ENCODE measurements at regions not wholly inside any gene's neighbourhood (a gene's known extent, or its start where the extent isn't known, plus 50 kb on each side); places are given as distances from the start of the nearest gene placed in this dataset.

DNA sequence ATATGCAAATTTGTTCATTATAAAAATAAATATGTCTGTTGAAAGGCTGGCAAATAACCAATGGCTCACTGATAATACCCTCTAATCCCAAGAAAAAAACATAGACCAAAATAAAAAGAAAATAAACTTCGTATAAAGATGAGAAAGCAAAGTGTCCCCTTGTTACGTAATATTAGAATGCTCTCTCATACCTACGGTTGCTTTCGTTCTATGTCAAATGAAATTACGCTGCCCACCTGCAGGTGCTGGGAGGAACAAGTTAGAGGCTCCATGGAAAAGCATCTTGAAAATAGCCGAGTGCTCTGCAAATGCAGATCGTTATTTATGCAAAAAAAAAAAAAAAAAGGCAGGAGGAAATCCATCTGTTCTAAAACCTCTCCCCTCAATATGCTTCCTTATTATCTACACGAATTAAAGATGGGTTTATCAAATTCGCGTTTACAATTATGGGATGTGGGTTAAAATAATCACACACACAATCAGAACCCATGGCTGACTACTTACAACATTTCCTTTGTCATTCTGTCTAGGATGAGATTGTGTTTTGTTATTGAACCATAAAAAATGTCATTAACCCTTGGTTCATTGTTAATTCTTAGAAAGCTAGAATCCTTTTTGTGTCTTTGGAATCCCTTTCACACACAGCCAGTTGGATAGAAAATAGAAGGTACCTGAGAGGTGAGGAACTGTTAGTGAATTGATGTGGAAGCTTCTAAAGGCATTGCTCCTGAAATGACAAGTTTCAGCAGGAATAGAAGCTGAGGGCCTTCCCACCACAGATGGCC, 268.6 kb downstream of the SETD4 start:
- H3K27ac ChIP-seq (ENCODE audit: low read length), result no peak overlapping the region
- no peaks in the 10 kb centered on the region for H3K36me3 ChIP-seq (ENCODE audit: control insufficient read depth, insufficient read depth, low read length)
- H3K9me3 ChIP-seq (replicated peaks; ENCODE audit: control insufficient read depth, low read depth, low read length), result no peaks in the 10 kb centered on the region
- H3K27me3 ChIP-seq (ENCODE audit: control insufficient read depth, insufficient read depth, low read length), result no peaks in the 10 kb centered on the region
- no peak for DNase-seq
- no peaks in the 10 kb centered on the region for H3K4me1 ChIP-seq (ENCODE audit: control insufficient read depth, insufficient read depth, low read length)
- H3K4me3 ChIP-seq (ENCODE audit: low read length), result no peak overlapping the region
- WGBS (ENCODE audit: insufficient coverage), result no CpG with 5 or more reads among the region's 10 CpGs

DNA sequence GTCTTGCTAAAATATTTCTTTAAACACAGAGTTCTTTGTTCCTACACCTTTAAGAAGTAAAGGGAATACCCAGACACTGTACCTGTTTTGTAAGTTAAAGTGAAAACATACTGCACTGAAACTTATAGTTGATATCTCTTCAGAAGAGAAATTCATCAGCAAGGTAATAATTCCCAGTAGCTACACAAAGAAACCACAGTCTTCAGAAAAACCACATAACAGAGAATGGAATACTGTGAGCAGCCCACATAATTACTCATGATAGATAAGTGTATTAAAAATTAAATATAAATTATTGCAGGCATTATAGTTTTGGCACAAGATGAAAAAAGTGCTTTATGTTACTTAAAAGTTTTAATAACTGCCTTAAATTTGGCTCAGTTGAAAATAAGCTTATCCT, 276.6 kb downstream of the SETD4 start:
- no peaks in the 10 kb centered on the region for H3K4me1 ChIP-seq (ENCODE audit: control insufficient read depth, insufficient read depth, low read length)
- H3K4me3 ChIP-seq (ENCODE audit: low read length), result no peak overlapping the region
- no peak overlapping the region for H3K27ac ChIP-seq (ENCODE audit: low read length)
- no peaks in the 10 kb centered on the region for H3K9me3 ChIP-seq (replicated peaks; ENCODE audit: control insufficient read depth, low read depth, low read length)
- no peak for DNase-seq
- no peaks in the 10 kb centered on the region for H3K36me3 ChIP-seq (ENCODE audit: control insufficient read depth, insufficient read depth, low read length)
- H3K27me3 ChIP-seq (ENCODE audit: control insufficient read depth, insufficient read depth, low read length), result no peaks in the 10 kb centered on the region

DNA sequence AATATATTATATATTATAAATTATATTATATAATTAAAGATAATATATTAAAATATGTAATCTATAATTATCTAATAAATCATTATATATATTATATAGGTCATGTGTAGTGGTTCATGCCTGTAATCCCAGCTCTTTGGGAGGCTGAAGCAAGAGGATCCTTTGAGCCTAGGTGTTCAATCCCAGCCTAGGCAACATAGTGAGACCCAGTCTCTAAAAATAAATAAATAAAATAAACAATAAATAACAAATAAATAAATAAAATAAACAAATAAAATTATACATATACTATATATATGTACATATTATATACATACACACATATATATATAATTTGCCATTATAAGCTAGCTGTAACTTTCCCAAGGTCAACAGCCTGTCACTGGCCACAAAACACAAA, 277.7 kb downstream of the SETD4 start:
- Histone ChIP-seq H3K36me3 (ENCODE audit: control insufficient read depth, insufficient read depth, low read length) (no peaks in the 10 kb centered on the region), H3K4me3 (ENCODE audit: low read length) (no peak overlapping the region), H3K27ac (ENCODE audit: low read length) (no peak overlapping the region), H3K9me3 (replicated peaks; ENCODE audit: control insufficient read depth, low read depth, low read length) (no peaks in the 10 kb centered on the region), H3K4me1 (ENCODE audit: control insufficient read depth, insufficient read depth, low read length) (no peaks in the 10 kb centered on the region), H3K27me3 (ENCODE audit: control insufficient read depth, insufficient read depth, low read length) (no peaks in the 10 kb centered on the region)
- no peak for DNase-seq

DNA sequence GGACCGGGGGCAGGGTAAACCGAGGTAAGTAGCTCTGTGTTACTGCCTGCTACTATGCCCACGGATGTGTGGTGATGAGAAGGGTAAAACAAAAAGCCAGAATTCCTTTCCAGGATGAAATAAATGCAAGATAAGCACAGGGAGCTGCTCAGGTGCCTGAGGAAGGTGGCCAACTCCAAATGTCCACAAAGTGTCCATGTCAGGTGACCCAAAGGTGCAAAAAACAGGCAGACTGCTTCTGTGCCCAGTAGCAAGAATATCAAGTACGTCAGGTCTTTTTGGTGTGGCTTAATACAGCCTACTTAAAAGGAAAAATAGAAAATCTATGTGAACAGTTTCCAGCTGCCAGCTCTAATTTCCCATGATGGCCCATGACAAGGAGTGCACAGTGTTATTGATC, 279.3 kb downstream of the SETD4 start:
- WGBS (ENCODE audit: insufficient coverage), result 84% methylated on average over 3 of the region's 4 CpGs

DNA sequence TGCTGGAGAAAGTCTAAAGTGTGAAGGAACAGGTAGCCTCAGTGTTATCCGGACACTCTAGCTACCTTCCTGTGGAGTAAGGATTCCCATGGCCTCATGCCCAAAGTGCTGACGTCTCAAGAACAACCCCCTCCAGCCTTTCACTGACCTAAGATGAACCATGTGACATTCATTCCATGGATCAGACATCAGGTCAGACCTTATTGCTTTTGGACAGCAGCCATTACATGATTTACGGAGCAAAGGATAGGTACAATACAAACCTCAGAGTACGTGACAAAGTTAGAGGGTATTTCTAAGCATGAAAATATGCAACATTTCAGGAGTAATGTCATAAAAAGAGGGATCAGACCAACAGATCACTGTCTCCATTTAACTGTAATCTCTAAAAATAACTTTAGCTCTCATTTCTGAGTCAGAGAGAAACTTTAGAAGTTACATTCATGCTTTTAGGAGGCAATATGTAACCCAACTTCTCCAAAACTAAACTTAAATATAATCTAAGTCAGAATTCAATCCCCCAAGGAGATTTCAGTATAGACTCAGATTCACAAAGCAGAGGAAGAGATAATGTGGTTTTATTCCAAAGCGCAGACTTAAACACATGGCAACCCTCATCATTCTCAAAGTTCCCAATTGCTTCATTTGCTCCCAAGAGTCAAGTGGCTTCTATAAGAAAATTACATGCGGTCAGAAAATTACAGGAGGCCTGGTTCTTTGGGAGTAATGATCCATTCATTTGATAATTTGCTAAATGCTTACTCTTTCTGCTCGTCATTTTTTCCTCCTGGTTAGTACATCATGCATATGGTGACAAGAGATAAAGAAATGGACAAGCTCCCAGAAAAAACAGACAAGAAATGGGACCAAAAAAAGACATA, 280.4 kb downstream of the SETD4 start:
- WGBS (ENCODE audit: insufficient coverage), result no CpG with 5 or more reads among the region's 7 CpGs

More for the DNA sequence above, 279.3 kb downstream of the SETD4 start:
- DNase-seq, result no peak
- no peaks in the 10 kb centered on the region for H3K27me3 ChIP-seq (ENCODE audit: control insufficient read depth, insufficient read depth, low read length)
- H3K4me3 ChIP-seq (ENCODE audit: low read length), result no peak overlapping the region
- H3K36me3 ChIP-seq (ENCODE audit: control insufficient read depth, insufficient read depth, low read length), result no peaks in the 10 kb centered on the region
- no peaks in the 10 kb centered on the region for H3K9me3 ChIP-seq (replicated peaks; ENCODE audit: control insufficient read depth, low read depth, low read length)
- no peak overlapping the region for H3K27ac ChIP-seq (ENCODE audit: low read length)
- H3K4me1 ChIP-seq (ENCODE audit: control insufficient read depth, insufficient read depth, low read length), result no peaks in the 10 kb centered on the region

DNA sequence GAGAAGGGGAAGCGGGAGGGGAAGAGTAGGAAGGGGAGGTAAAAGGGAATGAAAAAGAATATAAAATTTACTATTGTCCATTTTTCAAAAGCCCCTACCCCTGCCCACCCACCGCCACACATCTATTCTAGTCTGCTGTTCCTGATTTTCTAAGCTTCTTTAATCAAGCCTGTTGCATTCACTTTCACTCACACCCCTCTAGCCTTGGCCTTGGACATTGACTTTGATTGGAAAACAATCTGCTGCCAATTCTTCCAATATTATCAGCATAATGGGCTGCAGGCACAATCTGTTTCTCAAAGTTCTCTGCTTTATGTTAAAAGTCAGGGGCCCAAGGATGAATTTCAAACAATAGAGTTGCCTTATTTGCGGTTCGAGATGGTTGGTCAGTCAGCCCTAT, 281.2 kb downstream of the SETD4 start:
- Histone ChIP-seq H3K9me3 (replicated peaks; ENCODE audit: control insufficient read depth, low read depth, low read length) (no peaks in the 10 kb centered on the region), H3K27ac (ENCODE audit: low read length) (no peak overlapping the region), H3K27me3 (ENCODE audit: control insufficient read depth, insufficient read depth, low read length) (no peaks in the 10 kb centered on the region), H3K4me1 (ENCODE audit: control insufficient read depth, insufficient read depth, low read length) (no peaks in the 10 kb centered on the region), H3K36me3 (ENCODE audit: control insufficient read depth, insufficient read depth, low read length) (no peaks in the 10 kb centered on the region), H3K4me3 (ENCODE audit: low read length) (no peak overlapping the region)
- no peak for DNase-seq
- WGBS (ENCODE audit: insufficient coverage), result 100% methylated on average over 1 of the region's 4 CpGs

More for the DNA sequence above, 280.4 kb downstream of the SETD4 start:
- H3K36me3 ChIP-seq (ENCODE audit: control insufficient read depth, insufficient read depth, low read length), result no peaks in the 10 kb centered on the region
- H3K27me3 ChIP-seq (ENCODE audit: control insufficient read depth, insufficient read depth, low read length), result no peaks in the 10 kb centered on the region
- H3K4me1 ChIP-seq (ENCODE audit: control insufficient read depth, insufficient read depth, low read length), result no peaks in the 10 kb centered on the region
- no peaks in the 10 kb centered on the region for H3K9me3 ChIP-seq (replicated peaks; ENCODE audit: control insufficient read depth, low read depth, low read length)
- H3K4me3 ChIP-seq (ENCODE audit: low read length), result no peak overlapping the region
- DNase-seq, result peak; percentile 13
- H3K27ac ChIP-seq (ENCODE audit: low read length), result no peak overlapping the region

DNA sequence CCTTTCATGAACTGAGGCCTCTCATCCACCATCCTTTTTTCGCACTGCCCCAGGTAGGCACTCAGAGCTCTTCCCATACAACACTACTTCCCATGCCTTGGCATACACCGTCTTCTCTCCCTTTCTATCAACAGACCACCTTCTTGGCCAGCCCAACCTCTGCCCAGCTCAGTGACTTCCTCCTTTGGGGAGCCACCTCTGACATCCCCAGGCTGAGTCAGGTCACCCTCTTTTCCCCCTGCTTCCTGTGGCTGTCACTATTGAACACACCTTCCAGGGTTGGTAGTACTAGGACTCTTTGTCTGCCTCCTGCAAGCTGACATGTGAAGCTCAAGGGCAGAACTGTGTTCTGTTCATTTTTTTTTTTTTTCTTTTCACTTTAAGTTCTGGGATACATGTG, 283.2 kb downstream of the SETD4 start:
- Histone ChIP-seq H3K4me3 (ENCODE audit: low read length) (no peak overlapping the region), H3K9me3 (replicated peaks; ENCODE audit: control insufficient read depth, low read depth, low read length) (no peaks in the 10 kb centered on the region), H3K36me3 (ENCODE audit: control insufficient read depth, insufficient read depth, low read length) (no peaks in the 10 kb centered on the region), H3K4me1 (ENCODE audit: control insufficient read depth, insufficient read depth, low read length) (no peaks in the 10 kb centered on the region), H3K27me3 (ENCODE audit: control insufficient read depth, insufficient read depth, low read length) (no peaks in the 10 kb centered on the region), H3K27ac (ENCODE audit: low read length) (no peak overlapping the region)
- WGBS (ENCODE audit: insufficient coverage), result 93% methylated on average over 2 of the region's 2 CpGs
- DNase-seq, result no peak

DNA sequence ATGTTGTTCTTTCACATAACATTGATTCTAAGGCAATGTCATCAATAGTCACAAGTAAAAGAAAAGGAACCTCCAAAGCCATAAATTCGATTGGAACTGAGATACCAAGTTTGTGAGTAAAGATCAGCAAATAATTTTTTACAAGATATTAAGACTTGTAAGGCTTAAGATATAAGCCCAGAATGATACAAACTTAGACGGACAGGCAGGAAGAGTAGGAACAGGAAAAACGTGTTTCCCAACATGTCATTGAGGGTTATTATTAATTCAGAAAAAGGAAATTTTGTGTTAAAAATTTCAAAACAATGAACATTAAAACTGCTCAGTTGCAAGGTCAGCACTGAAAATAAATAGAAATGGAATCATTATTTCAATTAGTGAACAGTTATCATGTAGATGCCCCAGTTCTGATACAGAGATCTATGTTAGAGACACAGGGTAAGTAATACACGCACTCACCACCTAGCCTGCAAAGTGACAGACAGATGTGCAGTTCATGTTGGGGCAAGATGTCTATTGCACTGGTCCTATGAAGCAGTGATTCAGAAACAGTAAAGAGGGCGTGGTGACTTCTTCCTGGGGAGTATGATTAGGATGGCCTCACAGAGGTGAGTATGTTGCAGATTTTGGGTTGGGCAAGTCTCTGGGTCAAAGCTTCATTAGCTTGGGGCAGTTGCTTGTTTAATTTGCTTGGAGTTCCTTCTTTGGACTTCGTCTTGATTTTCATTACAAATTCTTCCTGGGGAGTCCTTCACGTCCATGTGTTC, 284.4 kb downstream of the SETD4 start:
- no peak overlapping the region for H3K4me3 ChIP-seq (ENCODE audit: low read length)
- 58% methylated on average over 2 of the region's 7 CpGs for WGBS (ENCODE audit: insufficient coverage)

DNA sequence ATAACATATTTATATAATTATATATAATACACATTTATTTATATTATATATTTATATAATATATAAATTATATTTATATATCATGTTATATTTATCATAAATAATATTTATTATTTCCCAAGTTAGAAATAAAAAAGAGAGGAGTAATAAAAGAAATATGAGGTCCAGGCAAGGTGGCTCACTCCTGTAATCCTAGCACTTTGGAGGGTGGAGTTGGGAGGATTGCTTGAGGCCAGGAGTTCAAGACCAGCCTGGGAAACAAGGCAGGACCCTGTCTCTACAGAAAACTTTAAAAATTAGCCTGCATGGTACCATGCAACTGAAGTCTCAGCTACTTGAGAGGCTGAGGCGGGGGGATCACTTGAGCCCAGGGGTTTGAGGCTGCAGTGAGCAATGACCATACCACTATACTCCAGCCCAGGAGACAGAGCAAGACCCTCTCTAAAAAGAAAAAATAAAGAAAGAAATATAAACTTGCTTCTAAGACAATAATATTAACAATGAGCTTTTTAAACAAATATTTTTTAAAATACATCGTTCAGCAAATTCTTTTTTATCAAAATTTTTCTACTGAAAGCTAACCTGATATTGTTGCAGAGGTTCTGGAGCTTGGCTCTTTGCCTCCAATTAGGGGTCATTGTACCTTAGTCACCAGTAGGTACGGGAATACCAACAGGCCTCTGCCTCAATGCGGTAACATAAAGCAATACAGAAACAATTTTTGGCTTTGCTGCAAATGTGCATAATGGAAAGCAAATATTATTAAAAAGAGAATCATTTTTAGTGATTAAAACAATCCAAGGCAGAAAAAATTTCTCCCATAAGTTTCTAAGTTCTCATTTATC, 290.0 kb downstream of the SETD4 start:
- Histone ChIP-seq H3K27me3 (ENCODE audit: control insufficient read depth, insufficient read depth, low read length) (no peaks in the 10 kb centered on the region), H3K36me3 (ENCODE audit: control insufficient read depth, insufficient read depth, low read length) (no peaks in the 10 kb centered on the region), H3K9me3 (replicated peaks; ENCODE audit: control insufficient read depth, low read depth, low read length) (no peaks in the 10 kb centered on the region), H3K4me1 (ENCODE audit: control insufficient read depth, insufficient read depth, low read length) (no peaks in the 10 kb centered on the region), H3K27ac (ENCODE audit: low read length) (no peak overlapping the region), H3K4me3 (ENCODE audit: low read length) (no peak overlapping the region)
- no peak for DNase-seq
- no CpG with 5 or more reads among the region's 4 CpGs for WGBS (ENCODE audit: insufficient coverage)

More for the DNA sequence above, 284.4 kb downstream of the SETD4 start:
- Histone ChIP-seq H3K27me3 (ENCODE audit: control insufficient read depth, insufficient read depth, low read length) (no peaks in the 10 kb centered on the region), H3K4me1 (ENCODE audit: control insufficient read depth, insufficient read depth, low read length) (no peaks in the 10 kb centered on the region), H3K9me3 (replicated peaks; ENCODE audit: control insufficient read depth, low read depth, low read length) (no peaks in the 10 kb centered on the region), H3K27ac (ENCODE audit: low read length) (no peak overlapping the region), H3K36me3 (ENCODE audit: control insufficient read depth, insufficient read depth, low read length) (no peaks in the 10 kb centered on the region)
- DNase-seq, result no peak
